ENCODE measurements at regions not wholly inside any gene's neighbourhood (a gene's known extent, or its start where the extent isn't known, plus 50 kb on each side); places are given as distances from the start of the nearest gene placed in this dataset.

GRCh38 chr2:193153576-193153975 is 958.8 kb upstream of the TMEFF2 start:
- no peak for TF ChIP-seq ATF3 (CRISPR knock-in tag; conservative IDR thresholded peaks at IDR 0.05)
- TF ChIP-seq NFYB (CRISPR knock-in tag; conservative IDR thresholded peaks at IDR 0.05; ENCODE audit: low read depth), result no peak

All from WTC11 (cell line).